ENCODE measurements at regions not wholly inside any gene's neighbourhood (a gene's known extent, or its start where the extent isn't known, plus 50 kb on each side); places are given as distances from the start of the nearest gene placed in this dataset.
"Not testable (repeated sequence)": the region's sequence is repeated elsewhere in the genome, so short reads cannot be mapped to it uniquely, and the experiment has no call there.

- DNase-seq: no peak
Measured at GRCh38 chr3:152658977-152659720, 175.8 kb upstream of the P2RY1 start.

GRCh38 chr3:152662157-152662556, 172.8 kb upstream of the P2RY1 start:
- DNase-seq: no peak

- no peak for DNase-seq
Measured at GRCh38 chr3:152664766-152665165, 170.2 kb upstream of the P2RY1 start.

- DNase-seq: no peak
Measured at GRCh38 chr3:152667267-152667666, 167.7 kb upstream of the P2RY1 start.

- DNase-seq: no peak
Measured at GRCh38 chr3:152669560-152669959, 165.4 kb upstream of the P2RY1 start.

- no peak for DNase-seq
Measured at GRCh38 chr3:152671446-152672319, 163.2 kb upstream of the P2RY1 start.

- DNase-seq: no peak
Measured at GRCh38 chr3:152672320-152672649, 162.6 kb upstream of the P2RY1 start.

- DNase-seq: peak in 4 of 58 donors; percentile 5 to 23 (median 6)
Measured at GRCh38 chr3:152676810-152677379, 158.0 kb upstream of the P2RY1 start.

- no peak for DNase-seq
Measured at GRCh38 chr3:152677491-152677890, 157.4 kb upstream of the P2RY1 start.

GRCh38 chr3:152682477-152682876, 152.5 kb upstream of the P2RY1 start:
- no peak for DNase-seq

- no peak for DNase-seq
Measured at GRCh38 chr3:152683521-152683999, 151.4 kb upstream of the P2RY1 start.

- DNase-seq: no peak
Measured at GRCh38 chr3:152684279-152684678, 150.7 kb upstream of the P2RY1 start.

- DNase-seq: no peak
Measured at GRCh38 chr3:152688313-152688712, 146.6 kb upstream of the P2RY1 start.

GRCh38 chr3:152692326-152692725, 142.6 kb upstream of the P2RY1 start:
- not testable (repeated sequence) for DNase-seq

- DNase-seq: not testable (repeated sequence)
Measured at GRCh38 chr3:152693521-152694250, 141.2 kb upstream of the P2RY1 start.

- DNase-seq: no peak
Measured at GRCh38 chr3:152695840-152696239, 139.1 kb upstream of the P2RY1 start.

GRCh38 chr3:152696962-152697361, 138.0 kb upstream of the P2RY1 start:
- no peak for DNase-seq

GRCh38 chr3:152703245-152703890, 131.6 kb upstream of the P2RY1 start:
- DNase-seq: no peak

- DNase-seq: no peak
Measured at GRCh38 chr3:152706991-152707713, 127.8 kb upstream of the P2RY1 start.

GRCh38 chr3:152709659-152710058, 125.3 kb upstream of the P2RY1 start:
- no peak for DNase-seq
